ENCODE measurements at regions not wholly inside any gene's neighbourhood (a gene's known extent, or its start where the extent isn't known, plus 50 kb on each side); places are given as distances from the start of the nearest gene placed in this dataset.
"Not testable (repeated sequence)": the region's sequence is repeated elsewhere in the genome, so short reads cannot be mapped to it uniquely, and the experiment has no call there.

DNA sequence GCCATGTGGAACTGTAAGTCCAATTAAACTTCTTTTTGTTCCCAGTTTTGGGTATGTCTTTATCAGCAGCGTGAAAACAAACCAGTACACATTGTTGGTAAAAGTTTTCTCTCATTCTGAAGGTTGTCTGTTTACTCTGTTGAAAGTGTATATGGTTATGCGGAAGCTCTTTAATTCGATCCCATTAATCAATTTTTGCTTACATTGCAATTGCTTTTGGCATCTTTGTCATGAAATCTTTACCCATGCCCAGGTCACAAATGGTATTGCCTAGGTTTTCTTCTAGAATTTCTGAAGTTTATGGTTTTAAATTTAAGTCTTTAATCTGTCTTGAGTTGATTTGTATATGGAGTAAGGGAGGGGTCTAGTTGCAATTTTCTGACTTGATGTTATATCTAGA lies 1901.9 kb downstream of the MAT2B start:
- TF ChIP-seq, protein P1, sequence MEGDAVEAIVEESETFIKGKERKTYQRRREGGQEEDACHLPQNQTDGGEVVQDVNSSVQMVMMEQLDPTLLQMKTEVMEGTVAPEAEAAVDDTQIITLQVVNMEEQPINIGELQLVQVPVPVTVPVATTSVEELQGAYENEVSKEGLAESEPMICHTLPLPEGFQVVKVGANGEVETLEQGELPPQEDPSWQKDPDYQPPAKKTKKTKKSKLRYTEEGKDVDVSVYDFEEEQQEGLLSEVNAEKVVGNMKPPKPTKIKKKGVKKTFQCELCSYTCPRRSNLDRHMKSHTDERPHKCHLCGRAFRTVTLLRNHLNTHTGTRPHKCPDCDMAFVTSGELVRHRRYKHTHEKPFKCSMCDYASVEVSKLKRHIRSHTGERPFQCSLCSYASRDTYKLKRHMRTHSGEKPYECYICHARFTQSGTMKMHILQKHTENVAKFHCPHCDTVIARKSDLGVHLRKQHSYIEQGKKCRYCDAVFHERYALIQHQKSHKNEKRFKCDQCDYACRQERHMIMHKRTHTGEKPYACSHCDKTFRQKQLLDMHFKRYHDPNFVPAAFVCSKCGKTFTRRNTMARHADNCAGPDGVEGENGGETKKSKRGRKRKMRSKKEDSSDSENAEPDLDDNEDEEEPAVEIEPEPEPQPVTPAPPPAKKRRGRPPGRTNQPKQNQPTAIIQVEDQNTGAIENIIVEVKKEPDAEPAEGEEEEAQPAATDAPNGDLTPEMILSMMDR (IDR thresholded peaks at IDR 0.05; ENCODE audit: unreplicated experiment), result no peak
- H3K4me3 Mint-ChIP-seq (ENCODE audit: unreplicated experiment), result no peak overlapping the region
- no peaks in the 10 kb centered on the region for H3K36me3 Mint-ChIP-seq (ENCODE audit: insufficient read depth, unreplicated experiment)
- H3K27me3 Mint-ChIP-seq (ENCODE audit: insufficient read depth, unreplicated experiment), result no peaks in the 10 kb centered on the region
- intact Hi-C loops (cut with micrococcal nuclease), result no loop called here
- no TSS peak for BruUV-seq (replicated peaks)
- ChIA-PET CTCF (no interaction called here), POLR2A (no interaction called here)
- DNase-seq (ENCODE audit: unreplicated experiment), result no peak
- peaks cover 19% of the 10 kb centered on the region for H3K9me3 Mint-ChIP-seq (ENCODE audit: unreplicated experiment)
- H3K4me1 Mint-ChIP-seq (ENCODE audit: insufficient read depth, unreplicated experiment), result no peaks in the 10 kb centered on the region
- no peak overlapping the region for H3K27ac Mint-ChIP-seq (ENCODE audit: low read depth, unreplicated experiment)

DNA sequence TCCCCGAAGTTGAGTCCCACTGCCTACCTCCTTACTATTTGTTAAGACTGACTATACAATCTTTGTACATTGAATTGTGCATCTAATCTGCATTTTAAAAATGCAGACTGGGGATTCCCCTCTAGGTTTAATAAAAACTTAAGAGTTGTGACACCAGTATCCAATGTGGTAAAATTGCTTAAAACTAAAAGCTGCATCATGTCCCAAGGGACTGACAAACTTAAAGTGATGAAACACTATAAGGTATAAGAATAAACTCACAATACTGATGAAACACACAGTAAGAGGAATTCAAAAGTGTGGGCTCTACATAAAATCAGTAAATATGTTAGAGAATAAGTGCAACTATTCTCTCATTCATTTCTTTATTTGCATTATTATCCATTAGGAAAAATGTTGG lies 1905.1 kb downstream of the MAT2B start:
- Mint-ChIP-seq H3K36me3 (ENCODE audit: insufficient read depth, unreplicated experiment) (no peaks in the 10 kb centered on the region), H3K27me3 (ENCODE audit: insufficient read depth, unreplicated experiment) (no peaks in the 10 kb centered on the region), H3K4me1 (ENCODE audit: insufficient read depth, unreplicated experiment) (no peaks in the 10 kb centered on the region), H3K9me3 (ENCODE audit: unreplicated experiment) (peaks cover 31% of the 10 kb centered on the region), H3K27ac (ENCODE audit: low read depth, unreplicated experiment) (no peak overlapping the region), H3K4me3 (ENCODE audit: unreplicated experiment) (no peak overlapping the region)
- DNase-seq (ENCODE audit: unreplicated experiment), result peak; percentile 40
- intact Hi-C loops (cut with micrococcal nuclease), result no loop called here
- ChIA-PET POLR2A (no interaction called here), CTCF (no interaction called here)
- BruUV-seq (replicated peaks), result no TSS peak
- TF ChIP-seq, protein P1 (IDR thresholded peaks at IDR 0.05; ENCODE audit: unreplicated experiment), result no peak

DNA sequence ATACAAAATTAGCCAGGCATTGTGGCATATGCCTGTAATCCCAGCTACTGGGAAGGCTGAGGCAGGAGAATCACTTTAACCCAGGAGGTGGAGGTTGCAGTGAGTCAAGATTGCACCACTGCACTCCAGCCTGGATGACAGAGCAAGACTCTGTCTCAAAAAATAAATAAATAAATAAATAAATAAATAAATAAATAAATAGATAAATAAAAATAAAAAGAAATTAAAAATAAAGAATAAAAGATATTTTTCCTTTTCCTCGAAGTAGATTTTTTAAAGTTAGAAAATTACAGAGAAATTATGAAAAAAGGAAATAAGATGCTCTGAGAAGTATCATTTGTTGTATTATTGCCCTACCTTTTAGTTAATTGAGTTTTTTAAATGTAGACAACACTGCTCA lies 1906.1 kb downstream of the MAT2B start:
- H3K36me3 Mint-ChIP-seq (ENCODE audit: insufficient read depth, unreplicated experiment); H3K27ac Mint-ChIP-seq (ENCODE audit: low read depth, unreplicated experiment); intact Hi-C loops (cut with micrococcal nuclease); DNase-seq (ENCODE audit: unreplicated experiment); H3K27me3 Mint-ChIP-seq (ENCODE audit: insufficient read depth, unreplicated experiment); H3K4me1 Mint-ChIP-seq (ENCODE audit: insufficient read depth, unreplicated experiment); BruUV-seq (replicated peaks); H3K4me3 Mint-ChIP-seq (ENCODE audit: unreplicated experiment): not testable (repeated sequence)
- ChIA-PET POLR2A (interaction anchor here (0.9 kb wide), 1 partner anchor 11 kb away, joined by 3 read pairs; no protein-coding TSS in a partner anchor), CTCF (interaction anchor here (0.5 kb wide), 1 partner anchor 192 kb away, joined by 3 read pairs; no protein-coding TSS in a partner anchor)
- peaks cover 36% of the 10 kb centered on the region for H3K9me3 Mint-ChIP-seq (ENCODE audit: unreplicated experiment)

DNA sequence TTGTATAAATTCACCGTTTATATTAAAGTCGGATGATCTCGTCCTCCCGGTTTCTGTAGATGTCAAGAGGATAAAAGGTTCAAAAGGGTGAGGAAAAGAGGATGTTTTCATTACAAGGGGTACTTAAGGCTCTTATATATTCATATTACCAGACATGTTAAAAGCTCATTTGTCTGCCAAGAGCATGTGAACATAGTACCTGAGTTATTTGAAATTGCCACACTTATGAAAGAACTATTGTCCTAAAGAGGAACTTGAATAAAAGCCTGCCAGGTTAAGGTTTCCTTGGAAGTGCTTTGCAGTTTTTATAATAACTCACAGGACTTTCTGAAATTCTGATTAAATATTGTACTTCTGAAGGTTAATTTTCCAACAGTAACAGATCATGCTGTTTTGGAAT lies 1915.1 kb downstream of the MAT2B start:
- CTCF ChIA-PET, result no interaction called here
- no peaks in the 10 kb centered on the region for H3K36me3 Mint-ChIP-seq (ENCODE audit: insufficient read depth, unreplicated experiment)
- BruUV-seq (replicated peaks), result no TSS peak
- intact Hi-C loops (cut with micrococcal nuclease), result no loop called here
- H3K9me3 Mint-ChIP-seq (ENCODE audit: unreplicated experiment), result peaks cover 4% of the 10 kb centered on the region
- no peaks in the 10 kb centered on the region for H3K27me3 Mint-ChIP-seq (ENCODE audit: insufficient read depth, unreplicated experiment)
- H3K4me3 Mint-ChIP-seq (ENCODE audit: unreplicated experiment), result no peak overlapping the region
- no peak for DNase-seq (ENCODE audit: unreplicated experiment)
- H3K4me1 Mint-ChIP-seq (ENCODE audit: insufficient read depth, unreplicated experiment), result no peaks in the 10 kb centered on the region
- POLR2A ChIA-PET, result no interaction called here
- no peak overlapping the region for H3K27ac Mint-ChIP-seq (ENCODE audit: low read depth, unreplicated experiment)
- TF ChIP-seq, protein P1 (IDR thresholded peaks at IDR 0.05; ENCODE audit: unreplicated experiment), result no peak

DNA sequence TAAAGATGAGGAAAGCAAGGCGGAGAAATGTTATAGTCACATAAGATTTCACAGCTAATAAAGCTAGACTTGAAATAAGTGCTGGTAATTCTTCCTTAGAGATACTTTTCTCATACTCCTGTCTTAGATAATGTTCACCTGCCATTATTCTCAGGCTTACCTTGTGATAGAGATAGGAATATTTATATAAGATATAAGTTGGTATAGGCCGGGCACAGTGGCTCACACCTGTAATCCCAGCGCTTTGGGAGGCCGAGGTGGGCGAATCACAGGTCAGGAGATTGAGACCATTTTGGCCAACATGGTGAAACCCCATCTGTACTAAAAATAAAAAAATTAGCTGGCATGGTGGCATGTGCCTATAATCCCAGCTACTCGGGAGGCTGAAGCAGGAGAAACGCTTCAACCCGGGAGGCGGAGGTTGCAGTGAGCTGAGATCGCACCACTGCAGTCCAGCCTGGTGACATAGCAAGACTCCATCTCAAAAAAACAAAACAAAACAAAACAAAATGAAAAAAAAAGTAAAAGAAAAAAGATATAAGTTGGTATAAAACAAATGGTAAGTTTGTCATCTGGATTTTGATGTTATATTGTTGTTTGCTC lies 1918.4 kb downstream of the MAT2B start:
- intact Hi-C loops (cut with micrococcal nuclease), result no loop called here
- CTCF ChIA-PET, result interaction anchor here (0.6 to 1.3 kb wide), 2 partner anchors 34 to 168 kb away, joined by 3 to 4 read pairs; no protein-coding TSS in a partner anchor
- no peak for DNase-seq (ENCODE audit: unreplicated experiment)

More for the DNA sequence above, 1918.4 kb downstream of the MAT2B start:
- TF ChIP-seq, protein P1 (IDR thresholded peaks at IDR 0.05; ENCODE audit: unreplicated experiment), result no peak
- POLR2A ChIA-PET, result interaction anchor here (0.6 kb wide), 1 partner anchor 1780 kb away, joined by 3 read pairs; no protein-coding TSS in a partner anchor
- H3K4me3 Mint-ChIP-seq (ENCODE audit: unreplicated experiment), result no peak overlapping the region
- H3K4me1 Mint-ChIP-seq (ENCODE audit: insufficient read depth, unreplicated experiment), result no peaks in the 10 kb centered on the region
- H3K9me3 Mint-ChIP-seq (ENCODE audit: unreplicated experiment), result no peaks in the 10 kb centered on the region
- no peaks in the 10 kb centered on the region for H3K27me3 Mint-ChIP-seq (ENCODE audit: insufficient read depth, unreplicated experiment)
- no peak overlapping the region for H3K27ac Mint-ChIP-seq (ENCODE audit: low read depth, unreplicated experiment)
- H3K36me3 Mint-ChIP-seq (ENCODE audit: insufficient read depth, unreplicated experiment), result no peaks in the 10 kb centered on the region
- BruUV-seq (replicated peaks), result no TSS peak

Measured in MCF 10A (cell line).